ENCODE measurements at regions not wholly inside any gene's neighbourhood (a gene's known extent, or its start where the extent isn't known, plus 50 kb on each side); places are given as distances from the start of the nearest gene placed in this dataset.

DNA sequence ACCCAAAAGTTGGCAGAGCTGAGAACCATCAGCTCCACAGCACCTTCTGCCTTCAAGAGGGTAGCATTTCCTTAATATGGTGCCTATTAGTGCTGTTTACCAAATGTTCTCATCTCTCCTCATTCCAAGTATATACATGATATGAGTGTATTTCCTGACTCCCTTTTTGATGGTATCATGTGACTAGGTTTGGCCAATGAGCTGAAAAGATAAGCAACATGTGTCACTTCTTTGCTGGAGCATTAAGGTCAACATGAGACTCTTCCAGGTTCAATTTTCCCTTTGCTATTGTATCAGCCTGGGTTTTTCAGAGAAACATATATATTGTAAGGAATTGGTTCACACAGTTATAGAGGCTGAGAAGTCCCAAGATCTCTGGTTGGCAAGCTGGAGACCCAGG lies 310.9 kb downstream of the HRH4 start:
- TF ChIP-seq EZH2phosphoT487 (IDR thresholded peaks at IDR 0.05; ENCODE audit: borderline replicate concordance, low read depth, low read length), result no peak
- TF ChIP-seq, protein P1, sequence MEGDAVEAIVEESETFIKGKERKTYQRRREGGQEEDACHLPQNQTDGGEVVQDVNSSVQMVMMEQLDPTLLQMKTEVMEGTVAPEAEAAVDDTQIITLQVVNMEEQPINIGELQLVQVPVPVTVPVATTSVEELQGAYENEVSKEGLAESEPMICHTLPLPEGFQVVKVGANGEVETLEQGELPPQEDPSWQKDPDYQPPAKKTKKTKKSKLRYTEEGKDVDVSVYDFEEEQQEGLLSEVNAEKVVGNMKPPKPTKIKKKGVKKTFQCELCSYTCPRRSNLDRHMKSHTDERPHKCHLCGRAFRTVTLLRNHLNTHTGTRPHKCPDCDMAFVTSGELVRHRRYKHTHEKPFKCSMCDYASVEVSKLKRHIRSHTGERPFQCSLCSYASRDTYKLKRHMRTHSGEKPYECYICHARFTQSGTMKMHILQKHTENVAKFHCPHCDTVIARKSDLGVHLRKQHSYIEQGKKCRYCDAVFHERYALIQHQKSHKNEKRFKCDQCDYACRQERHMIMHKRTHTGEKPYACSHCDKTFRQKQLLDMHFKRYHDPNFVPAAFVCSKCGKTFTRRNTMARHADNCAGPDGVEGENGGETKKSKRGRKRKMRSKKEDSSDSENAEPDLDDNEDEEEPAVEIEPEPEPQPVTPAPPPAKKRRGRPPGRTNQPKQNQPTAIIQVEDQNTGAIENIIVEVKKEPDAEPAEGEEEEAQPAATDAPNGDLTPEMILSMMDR (conservative IDR thresholded peaks at IDR 0.05; ENCODE audit: low read length), result no peak
- H3K36me3 ChIP-seq (ENCODE audit: insufficient read depth, low read length), result no peaks in the 10 kb centered on the region
- no peak overlapping the region for H3K27ac ChIP-seq (ENCODE audit: low read depth, low read length, poor library complexity, severe bottlenecking)
- H3K9me3 ChIP-seq (ENCODE audit: low read length), result no peaks in the 10 kb centered on the region
- H3K4me1 ChIP-seq (ENCODE audit: insufficient read depth, low read length, poor library complexity, severe bottlenecking), result no peaks in the 10 kb centered on the region
- H3K4me2 ChIP-seq (ENCODE audit: low read length), result no peak overlapping the region
- no TSS peak for BruUV-seq (replicated peaks)
- no peaks in the 10 kb centered on the region for H3K9me2 ChIP-seq (ENCODE audit: insufficient read depth, low read length)
- H2AFZ ChIP-seq (ENCODE audit: low read length), result no peak overlapping the region
- intact Hi-C loops (cut with micrococcal nuclease; ENCODE audit: unreplicated experiment), result no loop called here
- CTCF ChIA-PET (ENCODE audit: unreplicated experiment), result no interaction called here
- DNase-seq (ENCODE audit: low spot score), result no peak
- H3K4me3 ChIP-seq (ENCODE audit: low read depth, low read length, poor library complexity, severe bottlenecking), result no peak overlapping the region
- no peaks in the 10 kb centered on the region for H4K20me1 ChIP-seq (ENCODE audit: insufficient read depth, low read length)
- POLR2A ChIA-PET, result interaction anchor here (0.6 to 1.0 kb wide), 5 partner anchors 30 to 536 kb away, joined by 3 to 5 read pairs (median 4); no protein-coding TSS in a partner anchor
- H3K79me2 ChIP-seq (ENCODE audit: insufficient read depth, low read depth, low read length), result no peaks in the 10 kb centered on the region

DNA sequence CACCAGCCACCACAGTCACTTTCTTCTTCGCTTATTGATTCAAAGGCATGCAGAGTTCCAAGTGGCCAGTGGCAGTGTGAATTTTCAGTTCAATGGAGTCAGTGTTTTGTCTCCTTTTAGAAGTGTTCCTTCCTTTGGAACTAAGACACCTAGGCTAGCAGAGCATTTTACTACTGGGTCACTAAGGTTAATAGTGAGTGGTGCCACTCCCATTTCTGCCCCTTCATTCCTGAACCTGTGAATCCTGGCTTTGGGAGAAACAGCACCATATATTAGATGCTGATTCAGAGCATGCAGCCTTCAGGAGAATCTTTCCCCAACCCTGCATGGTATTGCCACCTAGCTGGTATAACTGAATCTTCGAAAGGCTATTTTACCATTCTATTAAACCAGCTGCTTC lies 312.7 kb downstream of the HRH4 start:
- no TSS peak for BruUV-seq (replicated peaks)
- POLR2A ChIA-PET, result no interaction called here
- TF ChIP-seq EZH2phosphoT487 (IDR thresholded peaks at IDR 0.05; ENCODE audit: borderline replicate concordance, low read depth, low read length), result no peak
- TF ChIP-seq, protein P1 (conservative IDR thresholded peaks at IDR 0.05; ENCODE audit: low read length), result no peak
- no peaks in the 10 kb centered on the region for H4K20me1 ChIP-seq (ENCODE audit: insufficient read depth, low read length)
- H3K4me3 ChIP-seq (ENCODE audit: low read depth, low read length, poor library complexity, severe bottlenecking), result no peak overlapping the region
- H3K36me3 ChIP-seq (ENCODE audit: insufficient read depth, low read length), result no peaks in the 10 kb centered on the region
- H3K9me2 ChIP-seq (ENCODE audit: insufficient read depth, low read length), result no peaks in the 10 kb centered on the region
- CTCF ChIA-PET (ENCODE audit: unreplicated experiment), result no interaction called here
- no peaks in the 10 kb centered on the region for H3K9me3 ChIP-seq (ENCODE audit: low read length)
- no peak overlapping the region for H2AFZ ChIP-seq (ENCODE audit: low read length)
- H3K27ac ChIP-seq (ENCODE audit: low read depth, low read length, poor library complexity, severe bottlenecking), result no peak overlapping the region
- intact Hi-C loops (cut with micrococcal nuclease; ENCODE audit: unreplicated experiment), result no loop called here
- H3K4me2 ChIP-seq (ENCODE audit: low read length), result no peak overlapping the region
- H3K4me1 ChIP-seq (ENCODE audit: insufficient read depth, low read length, poor library complexity, severe bottlenecking), result no peaks in the 10 kb centered on the region
- H3K79me2 ChIP-seq (ENCODE audit: insufficient read depth, low read depth, low read length), result no peaks in the 10 kb centered on the region
- DNase-seq (ENCODE audit: low spot score), result no peak

DNA sequence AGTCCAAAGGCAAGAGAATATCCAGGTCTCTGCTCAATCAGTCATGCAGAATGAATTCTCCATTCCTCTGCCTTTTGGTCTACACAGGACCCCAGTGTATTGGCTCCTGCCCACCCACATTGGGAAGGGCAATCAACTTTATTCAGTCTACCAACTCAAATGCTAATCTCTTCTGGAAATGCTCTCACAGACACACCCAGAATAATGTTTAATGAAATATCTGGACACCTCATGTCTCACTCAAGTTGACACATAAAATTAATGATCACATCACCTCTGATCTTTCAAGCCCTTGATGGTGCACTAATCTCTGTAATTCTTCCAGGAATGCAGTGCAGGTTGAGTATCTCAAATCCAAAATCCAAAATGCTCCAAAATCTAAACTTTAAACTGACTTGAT lies 315.6 kb downstream of the HRH4 start:
- ChIA-PET POLR2A (no interaction called here), CTCF (ENCODE audit: unreplicated experiment) (no interaction called here)
- no peak overlapping the region for H2AFZ ChIP-seq (ENCODE audit: low read length)
- no peaks in the 10 kb centered on the region for H3K4me1 ChIP-seq (ENCODE audit: insufficient read depth, low read length, poor library complexity, severe bottlenecking)
- intact Hi-C loops (cut with micrococcal nuclease; ENCODE audit: unreplicated experiment), result no loop called here
- no peak overlapping the region for H3K4me3 ChIP-seq (ENCODE audit: low read depth, low read length, poor library complexity, severe bottlenecking)
- TF ChIP-seq, protein P1 (conservative IDR thresholded peaks at IDR 0.05; ENCODE audit: low read length), result no peak
- no peak for TF ChIP-seq EZH2phosphoT487 (IDR thresholded peaks at IDR 0.05; ENCODE audit: borderline replicate concordance, low read depth, low read length)
- no peaks in the 10 kb centered on the region for H3K79me2 ChIP-seq (ENCODE audit: insufficient read depth, low read depth, low read length)
- H3K4me2 ChIP-seq (ENCODE audit: low read length), result no peak overlapping the region
- H3K36me3 ChIP-seq (ENCODE audit: insufficient read depth, low read length), result no peaks in the 10 kb centered on the region
- DNase-seq (ENCODE audit: low spot score), result no peak
- H4K20me1 ChIP-seq (ENCODE audit: insufficient read depth, low read length), result no peaks in the 10 kb centered on the region
- no peaks in the 10 kb centered on the region for H3K9me3 ChIP-seq (ENCODE audit: low read length)
- H3K9me2 ChIP-seq (ENCODE audit: insufficient read depth, low read length), result no peaks in the 10 kb centered on the region
- no peak overlapping the region for H3K27ac ChIP-seq (ENCODE audit: low read depth, low read length, poor library complexity, severe bottlenecking)
- BruUV-seq (replicated peaks), result no TSS peak

Measured in OCI-LY7 (cell line).